Osteoblast (primary cell): ENCODE measurements at regions not wholly inside any gene's neighbourhood (a gene's known extent, or its start where the extent isn't known, plus 50 kb on each side); places are given as distances from the start of the nearest gene placed in this dataset.

Experiments used
- DNase-seq: peaks from one replicate; pipeline ENCODE4 v3.0.0; 2011; ENCODE audit warnings: low spot score, mixed read lengths; ENCODE audit not compliant: insufficient read length; ENCODE audit errors: missing footprints
- H2AFZ ChIP-seq: 2 replicates; pipeline ENCODE4 v1.6.0; 2011; ENCODE audit warnings: mild to moderate bottlenecking, low read length
- H3K27ac ChIP-seq: 2 replicates; pipeline ENCODE4 v1.5.1; 2011; ENCODE audit warnings: mild to moderate bottlenecking, low read depth, low read length, moderate library complexity
- H3K27me3 ChIP-seq: 2 replicates; pipeline ENCODE4 v1.6.0; 2012; ENCODE audit warnings: mild to moderate bottlenecking, control low read depth, inconsistent platforms, low read length, moderate library complexity; ENCODE audit not compliant: insufficient read depth
- H3K36me3 ChIP-seq: 2 replicates; pipeline ENCODE4 v1.5.1; 2011; ENCODE audit warnings: mild to moderate bottlenecking, low read length, control low read depth, moderate library complexity; ENCODE audit not compliant: insufficient read depth
- H3K4me1 ChIP-seq: 2 replicates; pipeline ENCODE4 v1.5.1; 2011; ENCODE audit warnings: mild to moderate bottlenecking, low read length, control low read depth, moderate library complexity; ENCODE audit not compliant: insufficient read depth
- H3K4me2 ChIP-seq: 2 replicates; pipeline ENCODE4 v1.6.0; 2011; ENCODE audit warnings: mild to moderate bottlenecking, low read length; ENCODE audit not compliant: insufficient read depth
- H3K4me3 ChIP-seq: fragments of 200-600 bp; sonication (generic); 3 replicates; pipeline ENCODE4 v1.5.1; 2012; ENCODE audit warnings: mild to moderate bottlenecking, low read length, inconsistent platforms; ENCODE audit not compliant: insufficient read depth
- H3K79me2 ChIP-seq: 2 replicates; pipeline ENCODE4 v1.6.0; 2012; ENCODE audit warnings: mild to moderate bottlenecking, low read length, control low read depth, inconsistent platforms; ENCODE audit not compliant: insufficient read depth
- H3K9me3 ChIP-seq: 2 replicates; pipeline ENCODE4 v1.5.1; 2011; ENCODE audit warnings: low read depth, low read length, control low read depth
- H4K20me1 ChIP-seq: 2 replicates; pipeline ENCODE4 v1.6.0; 2012; ENCODE audit warnings: mild to moderate bottlenecking, low read length, control low read depth; ENCODE audit not compliant: insufficient read depth
- TF ChIP-seq, protein P1 (sequence below): IDR thresholded peaks from 2 replicates; pipeline ENCODE4 v1.5.1; 2011; ENCODE audit warnings: mild to moderate bottlenecking, low read depth, low read length, moderate library complexity; ENCODE audit errors: extremely low read depth

- Histone ChIP-seq H4K20me1 (no peaks in the 10 kb centered on the region), H2AFZ (no peak overlapping the region), H3K4me2 (no peak overlapping the region), H3K79me2 (no peaks in the 10 kb centered on the region), H3K9me3 (no peaks in the 10 kb centered on the region), H3K36me3 (no peaks in the 10 kb centered on the region), H3K27me3 (no peaks in the 10 kb centered on the region), H3K4me1 (no peaks in the 10 kb centered on the region), H3K27ac (no peak overlapping the region), H3K4me3 (no peak overlapping the region)
- TF ChIP-seq, protein P1, sequence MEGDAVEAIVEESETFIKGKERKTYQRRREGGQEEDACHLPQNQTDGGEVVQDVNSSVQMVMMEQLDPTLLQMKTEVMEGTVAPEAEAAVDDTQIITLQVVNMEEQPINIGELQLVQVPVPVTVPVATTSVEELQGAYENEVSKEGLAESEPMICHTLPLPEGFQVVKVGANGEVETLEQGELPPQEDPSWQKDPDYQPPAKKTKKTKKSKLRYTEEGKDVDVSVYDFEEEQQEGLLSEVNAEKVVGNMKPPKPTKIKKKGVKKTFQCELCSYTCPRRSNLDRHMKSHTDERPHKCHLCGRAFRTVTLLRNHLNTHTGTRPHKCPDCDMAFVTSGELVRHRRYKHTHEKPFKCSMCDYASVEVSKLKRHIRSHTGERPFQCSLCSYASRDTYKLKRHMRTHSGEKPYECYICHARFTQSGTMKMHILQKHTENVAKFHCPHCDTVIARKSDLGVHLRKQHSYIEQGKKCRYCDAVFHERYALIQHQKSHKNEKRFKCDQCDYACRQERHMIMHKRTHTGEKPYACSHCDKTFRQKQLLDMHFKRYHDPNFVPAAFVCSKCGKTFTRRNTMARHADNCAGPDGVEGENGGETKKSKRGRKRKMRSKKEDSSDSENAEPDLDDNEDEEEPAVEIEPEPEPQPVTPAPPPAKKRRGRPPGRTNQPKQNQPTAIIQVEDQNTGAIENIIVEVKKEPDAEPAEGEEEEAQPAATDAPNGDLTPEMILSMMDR, result no peak
- no peak for DNase-seq
Observed at GRCh38 chr4:81650606-81651242, 179.0 kb upstream of the RASGEF1B start.

GRCh38 chr4:81648576-81649275 is 177.0 kb upstream of the RASGEF1B start:
- TF ChIP-seq, protein P1, result no peak
- DNase-seq, result no peak
- Histone ChIP-seq H3K36me3 (no peaks in the 10 kb centered on the region), H4K20me1 (no peaks in the 10 kb centered on the region), H3K4me2 (no peak overlapping the region), H3K27ac (no peak overlapping the region), H2AFZ (no peak overlapping the region), H3K4me3 (no peak overlapping the region), H3K79me2 (no peaks in the 10 kb centered on the region), H3K27me3 (no peaks in the 10 kb centered on the region), H3K4me1 (no peaks in the 10 kb centered on the region), H3K9me3 (no peaks in the 10 kb centered on the region)

DNA sequence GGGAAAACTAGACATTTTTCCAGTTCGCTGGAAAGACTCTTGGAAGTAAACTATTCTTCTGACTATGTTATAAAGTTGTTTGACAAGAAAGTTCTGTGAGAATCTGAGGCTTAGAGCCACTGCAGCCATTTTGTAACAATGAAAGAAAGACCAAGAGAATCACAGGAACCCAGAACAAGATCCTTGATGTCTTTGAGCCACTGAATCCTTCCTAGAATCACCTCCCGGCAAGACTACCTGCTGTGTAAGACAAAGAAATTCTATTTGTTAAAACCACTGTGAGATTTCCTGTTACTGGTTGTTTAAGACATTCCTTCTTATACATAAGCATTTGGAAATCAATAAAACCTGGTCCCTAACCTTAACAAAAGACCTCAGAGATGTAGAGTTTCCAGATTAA is 175.7 kb upstream of the RASGEF1B start:
- Histone ChIP-seq H4K20me1 (no peaks in the 10 kb centered on the region), H3K79me2 (no peaks in the 10 kb centered on the region), H3K9me3 (no peaks in the 10 kb centered on the region), H2AFZ (no peak overlapping the region), H3K27me3 (no peaks in the 10 kb centered on the region), H3K27ac (no peak overlapping the region), H3K4me3 (no peak overlapping the region), H3K36me3 (no peaks in the 10 kb centered on the region), H3K4me1 (no peaks in the 10 kb centered on the region), H3K4me2 (no peak overlapping the region)
- DNase-seq, result no peak
- TF ChIP-seq, protein P1, result no peak

DNA sequence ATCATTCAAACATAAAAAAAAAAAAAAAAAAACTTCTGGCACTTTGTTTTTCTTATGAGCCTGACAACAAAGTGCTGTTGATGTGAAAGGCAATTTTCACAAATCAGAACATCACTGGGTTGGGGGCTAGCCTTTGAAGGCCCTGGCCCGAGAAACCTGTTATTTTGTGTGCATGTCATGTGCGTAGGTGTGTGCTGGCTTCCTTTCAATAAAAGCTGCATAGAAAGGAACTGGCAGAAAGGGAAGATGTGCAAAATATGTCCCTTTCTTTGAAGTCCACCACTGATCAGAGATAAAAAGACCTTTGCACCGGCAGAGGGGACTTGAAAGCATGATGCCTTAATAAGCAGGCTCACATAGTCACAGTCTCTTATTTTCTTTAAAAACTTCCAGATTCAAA is 170.8 kb upstream of the RASGEF1B start:
- TF ChIP-seq, protein P1, result no peak

More for the DNA sequence above, 170.8 kb upstream of the RASGEF1B start:
- Histone ChIP-seq H3K9me3 (no peaks in the 10 kb centered on the region), H3K27ac (no peak overlapping the region), H3K4me3 (no peak overlapping the region), H3K36me3 (no peaks in the 10 kb centered on the region), H4K20me1 (no peaks in the 10 kb centered on the region), H2AFZ (no peak overlapping the region), H3K4me1 (no peaks in the 10 kb centered on the region), H3K4me2 (no peak overlapping the region), H3K27me3 (no peaks in the 10 kb centered on the region), H3K79me2 (no peaks in the 10 kb centered on the region)
- no peak for DNase-seq
